Stimulated activated naive CD8-positive, alpha-beta T cell treated with anti-CD3 and anti-CD28 coated beads, Interleukin-15, amount 100 ng/mL, for 72 hours (primary cell): ENCODE measurements at regions not wholly inside any gene's neighbourhood (a gene's known extent, or its start where the extent isn't known, plus 50 kb on each side); places are given as distances from the start of the nearest gene placed in this dataset.

Experiments
- ATAC-seq: fragments of 150-1000 bp; cut with Tn5 transposase; 2 replicates; pipeline ENCODE4 v1.10.0; 2021; ENCODE audit warnings: mild to moderate bottlenecking, moderate library complexity
- DNase-seq, 2 donors: peaks; one replicate each; pipeline ENCODE4 v3.0.0; 2021 to 2022
- H3K27ac Mint-ChIP-seq, 2 donors: one replicate each; pipeline ENCODE4 v1.8.0; 2022; ENCODE audit warnings: mild to moderate bottlenecking in 2 of 2, mixed read lengths in 2 of 2, moderate library complexity in 2 of 2
- H3K27me3 Mint-ChIP-seq: one replicate; pipeline ENCODE4 v1.8.0; 2022; ENCODE audit warnings: mixed read lengths
- H3K4me1 Mint-ChIP-seq: one replicate; pipeline ENCODE4 v1.8.0; 2022; ENCODE audit warnings: mild to moderate bottlenecking, mixed read lengths
- H3K4me3 Mint-ChIP-seq, 2 donors: one replicate each; pipeline ENCODE4 v1.8.0; 2022; ENCODE audit warnings: mild to moderate bottlenecking in 2 of 2, mixed read lengths in 2 of 2, moderate library complexity in 1 of 2
- H3K9me3 Mint-ChIP-seq, 2 donors: one replicate each; pipeline ENCODE4 v1.8.0; 2022; ENCODE audit warnings: mixed read lengths in 2 of 2

DNA sequence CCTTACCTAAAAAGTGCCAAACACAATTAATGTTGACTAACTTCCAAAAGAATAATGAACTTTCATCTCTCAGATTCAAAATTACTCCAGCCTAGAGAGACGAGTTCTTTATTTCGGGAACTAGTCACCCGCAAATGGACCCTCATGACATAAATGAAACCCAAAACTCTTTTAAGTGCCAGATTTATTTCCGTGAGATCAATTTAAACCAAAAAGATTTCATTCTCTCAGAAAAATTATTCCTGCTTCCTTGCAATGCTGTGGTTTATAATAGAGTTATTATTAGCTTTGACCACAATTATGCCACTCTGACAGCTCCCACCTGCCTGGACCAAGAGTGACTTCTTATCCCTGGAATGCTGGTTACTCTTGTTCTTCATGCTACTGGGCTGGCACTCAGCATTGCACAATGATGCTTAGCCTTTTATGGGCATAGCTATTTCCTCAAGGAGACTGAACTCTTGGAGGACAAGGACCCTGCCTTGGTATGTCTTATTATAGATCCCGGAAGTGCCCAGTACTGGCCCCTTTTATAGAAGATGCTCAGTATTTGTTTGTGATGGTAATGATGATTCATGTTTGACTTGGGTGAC lies 183.5 kb downstream of the SNX18 start:
- no peaks in the 10 kb centered on the region for H3K4me1 Mint-ChIP-seq
- DNase-seq, result no peak
- no peaks in the 10 kb centered on the region for H3K27me3 Mint-ChIP-seq
- H3K9me3 Mint-ChIP-seq, result no peaks in the 10 kb centered on the region
- no peak overlapping the region for H3K4me3 Mint-ChIP-seq
- ATAC-seq, result no peak
- no peak overlapping the region for H3K27ac Mint-ChIP-seq

DNA sequence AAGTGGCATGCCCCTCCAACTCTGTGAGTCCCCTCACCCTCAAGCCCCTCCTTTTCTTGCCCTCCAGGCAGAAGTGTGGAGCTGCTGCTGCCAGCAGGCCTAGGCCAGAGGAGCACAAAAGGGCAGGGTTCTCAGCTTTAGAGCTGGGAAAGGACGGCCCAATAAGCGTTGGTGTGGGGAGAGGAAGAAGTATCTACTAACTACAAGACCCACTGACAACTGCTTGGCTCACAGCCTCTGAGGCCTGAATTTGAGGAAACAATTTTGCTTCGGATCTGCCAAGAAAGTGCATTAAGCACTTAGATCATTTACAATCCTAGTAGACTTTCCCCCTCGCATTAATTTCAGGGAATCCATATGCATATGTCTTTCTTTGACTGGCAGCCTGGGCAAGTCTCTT lies 179.4 kb downstream of the SNX18 start:
- Mint-ChIP-seq H3K27ac (no peak overlapping the region), H3K4me3 (no peak overlapping the region), H3K4me1 (no peaks in the 10 kb centered on the region), H3K9me3 (no peaks in the 10 kb centered on the region), H3K27me3 (no peaks in the 10 kb centered on the region)
- ATAC-seq (no peak), DNase-seq (no peak)

DNA sequence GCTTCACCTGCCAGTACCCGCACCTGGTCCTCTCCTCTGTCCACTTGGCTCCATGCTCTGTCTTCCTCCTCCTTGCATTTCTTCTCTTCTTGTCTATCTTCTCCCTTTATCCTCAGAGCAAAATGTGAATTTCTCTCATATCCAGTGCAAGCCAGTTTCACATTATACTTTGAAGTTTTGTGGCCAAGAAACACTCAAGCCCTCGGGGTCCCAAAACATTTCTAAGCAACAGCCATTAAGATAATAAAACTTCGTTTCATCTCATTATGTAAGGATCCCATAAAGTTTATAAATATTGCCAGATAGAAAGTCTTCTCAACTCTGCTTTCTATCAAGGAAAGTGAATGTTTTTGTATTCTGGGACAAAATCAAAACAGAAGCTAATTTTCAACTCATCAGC lies 178.8 kb downstream of the SNX18 start:
- ATAC-seq (no peak), DNase-seq (no peak)
- peaks cover 3% of the 10 kb centered on the region in 2 donors for H3K9me3 Mint-ChIP-seq
- H3K27ac Mint-ChIP-seq, result no peak overlapping the region
- no peaks in the 10 kb centered on the region for H3K27me3 Mint-ChIP-seq
- H3K4me3 Mint-ChIP-seq, result no peak overlapping the region
- no peaks in the 10 kb centered on the region for H3K4me1 Mint-ChIP-seq

DNA sequence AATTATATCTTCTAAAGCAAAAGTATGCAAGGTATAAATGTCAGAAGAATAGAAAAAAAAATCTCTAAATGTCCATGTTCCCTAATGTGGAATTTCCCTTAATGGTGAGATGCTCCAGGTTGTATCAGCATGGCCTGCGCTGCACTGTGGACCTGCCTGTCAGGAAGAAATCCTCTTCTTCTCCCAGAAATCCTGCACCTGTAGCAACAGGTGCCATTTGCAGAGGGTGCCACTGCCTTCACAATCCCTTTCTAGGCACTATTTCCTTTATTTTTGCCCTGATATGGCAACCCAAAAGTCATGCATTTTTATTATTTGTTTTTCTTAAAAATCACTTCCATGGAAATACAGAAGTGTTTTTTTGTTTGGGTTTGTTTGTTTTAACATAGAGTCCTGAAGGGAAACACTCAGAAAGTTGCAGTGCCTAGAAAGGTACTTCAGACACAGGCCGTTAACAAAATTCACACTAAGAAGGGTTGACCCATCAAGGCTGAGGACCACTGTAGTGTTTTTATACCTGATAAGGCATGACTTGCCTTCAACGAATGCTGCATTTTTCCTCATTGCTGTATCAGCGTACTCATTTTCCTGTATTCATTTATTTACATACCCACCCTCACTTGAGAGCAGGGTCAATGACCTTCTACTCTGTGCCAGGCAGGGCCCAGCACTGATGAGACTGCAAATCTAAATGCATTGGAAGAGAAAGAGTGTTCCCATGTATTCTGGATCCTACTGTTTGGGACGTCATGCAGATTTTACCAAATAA lies 177.8 kb downstream of the SNX18 start:
- no peaks in the 10 kb centered on the region for H3K27me3 Mint-ChIP-seq
- no peak for ATAC-seq
- peaks cover 6 to 10% of the 10 kb centered on the region in 2 donors for H3K9me3 Mint-ChIP-seq
- DNase-seq, result no peak
- no peaks in the 10 kb centered on the region for H3K4me1 Mint-ChIP-seq
- H3K27ac Mint-ChIP-seq, result no peak overlapping the region
- H3K4me3 Mint-ChIP-seq, result no peak overlapping the region

DNA sequence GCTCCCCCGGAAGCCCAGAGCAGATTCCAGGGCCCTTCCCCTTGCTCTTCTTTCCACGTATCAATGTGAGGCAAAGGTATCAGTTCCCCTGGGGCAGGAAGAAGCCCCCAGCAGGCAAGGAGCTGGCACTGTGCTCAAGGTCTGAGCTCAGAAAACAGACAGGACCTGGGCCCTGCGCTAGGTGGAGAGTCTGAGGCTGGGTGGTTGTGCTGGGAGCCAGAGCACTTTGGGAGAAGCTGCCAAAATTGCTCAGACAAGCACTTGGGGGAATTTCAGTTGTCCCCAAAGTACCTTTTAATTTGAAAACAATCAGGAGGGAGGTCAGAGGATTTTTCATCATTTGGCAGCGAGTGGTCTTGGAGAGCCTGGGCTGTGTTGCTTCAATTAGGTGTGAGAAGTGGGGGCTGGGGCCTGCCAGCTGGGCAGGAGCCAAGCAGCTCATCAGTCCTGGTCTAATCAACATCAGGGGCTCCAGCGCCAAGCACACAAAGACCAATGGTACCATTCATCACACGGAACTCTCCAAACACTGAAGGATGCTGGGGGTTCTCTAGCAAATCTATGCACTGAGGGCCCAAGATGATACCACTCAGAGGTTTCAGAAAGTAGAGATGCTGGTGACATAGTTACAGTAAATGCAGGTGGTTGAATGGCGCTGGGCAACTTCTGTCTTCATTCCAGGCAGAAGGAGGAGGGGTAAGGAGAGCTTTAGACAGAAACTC lies 176.5 kb downstream of the SNX18 start:
- Mint-ChIP-seq H3K9me3 (peaks cover 10 to 13% of the 10 kb centered on the region in 2 donors), H3K4me3 (no peak overlapping the region), H3K4me1 (no peaks in the 10 kb centered on the region), H3K27ac (no peak overlapping the region), H3K27me3 (no peaks in the 10 kb centered on the region)
- no peak for DNase-seq
- ATAC-seq, result no peak

DNA sequence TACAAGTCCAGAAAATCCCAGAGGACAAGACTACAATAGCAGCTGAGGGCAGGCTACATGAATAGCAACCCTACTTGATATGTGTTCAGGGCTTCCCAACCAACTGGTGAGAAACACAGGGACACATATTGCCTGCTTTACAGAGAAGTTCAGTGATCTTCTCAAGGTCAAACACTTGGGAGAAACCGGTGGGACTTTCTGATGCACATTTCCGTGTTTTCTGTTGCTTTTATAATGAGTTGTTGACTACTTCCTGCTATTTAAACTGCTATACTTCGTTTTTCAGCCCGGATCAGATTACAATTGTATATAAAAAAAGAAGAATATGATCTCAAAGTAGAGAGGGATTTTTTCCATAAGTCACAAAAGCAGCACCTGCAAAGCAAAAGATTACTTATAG lies 175.1 kb downstream of the SNX18 start:
- peaks cover 13 to 21% of the 10 kb centered on the region in 2 donors for H3K9me3 Mint-ChIP-seq
- no peaks in the 10 kb centered on the region for H3K4me1 Mint-ChIP-seq
- no peak for DNase-seq
- no peak overlapping the region for H3K27ac Mint-ChIP-seq
- no peaks in the 10 kb centered on the region for H3K27me3 Mint-ChIP-seq
- no peak overlapping the region for H3K4me3 Mint-ChIP-seq
- no peak for ATAC-seq

DNA sequence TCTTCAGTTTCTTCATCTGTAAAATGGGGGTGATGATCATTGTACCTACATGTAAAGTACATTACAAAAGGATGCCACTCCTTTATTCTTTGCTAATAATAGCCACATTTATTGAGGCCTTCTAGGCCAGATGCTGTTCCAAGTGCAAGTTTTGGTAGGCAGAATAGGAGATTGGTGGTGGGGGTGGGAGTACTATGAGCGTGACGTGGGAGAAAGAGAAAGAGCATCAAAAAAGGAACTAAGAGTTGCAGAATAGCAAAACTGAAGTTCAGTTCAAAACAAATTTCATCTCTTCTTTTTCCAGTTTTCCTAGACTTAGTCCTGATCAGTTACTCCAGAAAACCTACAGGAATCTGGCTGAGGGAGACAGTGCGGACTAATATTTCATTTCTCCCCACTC lies 174.1 kb downstream of the SNX18 start:
- Mint-ChIP-seq H3K9me3 (peaks cover 13 to 21% of the 10 kb centered on the region in 2 donors), H3K4me3 (no peak overlapping the region), H3K27me3 (no peaks in the 10 kb centered on the region), H3K4me1 (no peaks in the 10 kb centered on the region), H3K27ac (no peak overlapping the region)
- no peak for ATAC-seq
- DNase-seq, result no peak

DNA sequence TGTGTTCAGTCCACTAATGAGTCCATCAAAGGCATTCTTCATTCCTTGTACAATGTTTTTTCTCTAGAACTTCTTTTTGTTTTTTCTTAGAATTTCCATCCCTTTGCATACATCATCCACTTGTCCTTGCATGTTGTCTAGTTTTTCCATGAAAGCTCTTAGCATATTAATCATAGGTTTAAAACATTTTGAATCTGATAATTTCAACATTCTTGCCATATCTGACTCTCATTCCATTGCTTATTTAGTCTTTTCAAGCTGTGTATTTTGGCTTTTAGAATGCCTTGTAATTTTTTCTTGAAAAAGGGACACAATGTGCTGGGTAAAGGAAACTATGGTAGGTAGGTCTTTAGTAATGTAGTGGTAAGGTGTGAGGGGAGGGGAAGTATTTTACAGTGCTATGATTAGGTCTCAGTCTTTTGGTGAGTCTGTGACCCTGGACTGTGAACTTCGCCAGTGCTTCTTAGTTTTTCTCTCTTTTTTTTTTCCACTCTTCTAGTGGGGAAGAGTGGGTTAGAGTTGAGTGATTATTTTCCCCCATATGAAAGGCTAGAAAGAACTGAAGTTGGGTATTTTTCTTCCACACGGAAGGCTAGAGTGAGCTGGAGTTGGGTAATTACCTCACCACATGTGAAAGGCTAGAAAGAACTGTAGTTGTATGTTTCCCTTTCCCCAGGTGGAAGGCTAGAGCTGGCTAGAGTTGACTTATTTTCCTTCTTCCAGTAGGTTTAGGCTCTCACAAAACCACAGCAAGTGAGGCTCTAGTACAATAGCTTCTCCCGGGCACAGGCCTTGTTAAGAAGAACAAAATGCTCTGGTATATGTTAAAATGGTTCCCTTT lies 172.1 kb downstream of the SNX18 start:
- H3K27ac Mint-ChIP-seq, result no peak overlapping the region
- ATAC-seq, result no peak
- DNase-seq, result no peak

DNA sequence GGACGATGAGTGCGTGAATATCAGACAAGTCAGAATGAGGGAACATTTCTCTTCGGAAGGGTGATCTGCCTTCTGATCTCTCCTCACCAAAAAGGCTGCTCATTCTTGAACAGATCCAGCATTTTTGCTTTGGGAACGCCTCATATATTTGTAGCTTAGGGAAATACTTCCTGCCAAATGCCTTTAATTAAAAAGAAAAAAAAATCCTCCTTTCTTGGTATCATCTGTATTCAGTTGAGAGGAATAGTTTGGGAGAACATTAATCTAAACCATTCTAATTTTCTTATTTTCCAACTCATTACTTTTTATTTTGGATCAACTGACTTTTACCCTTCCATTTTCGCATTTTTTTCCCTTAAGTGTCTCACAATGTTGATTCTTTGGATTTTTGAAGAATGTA lies 163.4 kb downstream of the SNX18 start:
- H3K4me3 Mint-ChIP-seq, result no peak overlapping the region
- peaks cover 0 to 8% of the 10 kb centered on the region in 2 donors for H3K9me3 Mint-ChIP-seq
- ATAC-seq (no peak), DNase-seq (no peak)
- no peak overlapping the region for H3K27ac Mint-ChIP-seq
- no peaks in the 10 kb centered on the region for H3K27me3 Mint-ChIP-seq
- H3K4me1 Mint-ChIP-seq, result peaks cover 4% of the 10 kb centered on the region

More for the DNA sequence above, 172.1 kb downstream of the SNX18 start:
- Mint-ChIP-seq H3K27me3 (no peaks in the 10 kb centered on the region), H3K9me3 (peaks cover 18 to 21% of the 10 kb centered on the region in 2 donors), H3K4me3 (no peak overlapping the region), H3K4me1 (no peaks in the 10 kb centered on the region)

DNA sequence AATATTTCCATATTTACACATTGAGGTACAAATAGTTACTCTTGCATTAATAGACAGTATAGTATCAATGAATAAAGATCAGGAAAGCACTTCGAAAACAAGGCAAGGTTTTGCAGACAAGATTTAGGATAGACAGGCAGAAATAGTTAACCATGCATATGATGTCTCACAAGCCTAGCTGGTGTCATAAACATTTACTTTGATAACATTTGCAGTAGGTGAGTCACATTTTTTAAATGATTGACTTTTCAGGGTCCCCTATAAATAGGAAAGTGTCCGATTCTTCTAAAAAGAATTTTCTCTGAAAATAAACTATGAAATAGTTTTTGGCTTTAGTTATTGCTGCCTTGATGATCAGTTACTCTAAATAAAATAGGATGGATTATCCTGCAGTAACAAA lies 162.1 kb downstream of the SNX18 start:
- ATAC-seq, result no peak
- Mint-ChIP-seq H3K4me1 (peaks cover 15% of the 10 kb centered on the region), H3K4me3 (no peak overlapping the region)

DNA sequence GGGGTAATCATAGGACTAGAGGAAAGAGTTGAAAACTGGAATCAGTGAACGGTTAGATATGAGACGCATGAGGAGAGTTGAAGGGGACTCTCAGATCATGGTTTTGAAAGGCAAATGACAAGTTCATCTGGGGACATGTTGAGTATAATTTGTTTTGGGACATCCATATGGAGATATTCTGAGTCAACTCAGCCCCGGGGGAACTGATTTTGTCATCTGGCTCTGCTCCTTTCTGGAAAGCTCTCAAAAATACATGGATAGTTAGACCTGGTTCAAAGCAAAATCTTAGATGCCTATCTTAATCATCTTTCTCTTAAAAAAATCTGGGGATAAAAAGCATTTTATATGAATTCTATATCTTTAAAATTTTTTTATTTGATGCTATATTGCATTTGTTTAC lies 161.2 kb downstream of the SNX18 start:
- no peak overlapping the region for H3K4me3 Mint-ChIP-seq
- H3K27ac Mint-ChIP-seq, result no peak overlapping the region
- H3K4me1 Mint-ChIP-seq, result peaks cover 24% of the 10 kb centered on the region
- H3K9me3 Mint-ChIP-seq, result peaks cover 0 to 5% of the 10 kb centered on the region in 2 donors
- DNase-seq (no peak), ATAC-seq (no peak)
- no peaks in the 10 kb centered on the region for H3K27me3 Mint-ChIP-seq

More for the DNA sequence above, 162.1 kb downstream of the SNX18 start:
- H3K9me3 Mint-ChIP-seq, result peaks cover 0 to 5% of the 10 kb centered on the region in 2 donors
- no peak overlapping the region for H3K27ac Mint-ChIP-seq
- DNase-seq, result no peak
- H3K27me3 Mint-ChIP-seq, result no peaks in the 10 kb centered on the region

DNA sequence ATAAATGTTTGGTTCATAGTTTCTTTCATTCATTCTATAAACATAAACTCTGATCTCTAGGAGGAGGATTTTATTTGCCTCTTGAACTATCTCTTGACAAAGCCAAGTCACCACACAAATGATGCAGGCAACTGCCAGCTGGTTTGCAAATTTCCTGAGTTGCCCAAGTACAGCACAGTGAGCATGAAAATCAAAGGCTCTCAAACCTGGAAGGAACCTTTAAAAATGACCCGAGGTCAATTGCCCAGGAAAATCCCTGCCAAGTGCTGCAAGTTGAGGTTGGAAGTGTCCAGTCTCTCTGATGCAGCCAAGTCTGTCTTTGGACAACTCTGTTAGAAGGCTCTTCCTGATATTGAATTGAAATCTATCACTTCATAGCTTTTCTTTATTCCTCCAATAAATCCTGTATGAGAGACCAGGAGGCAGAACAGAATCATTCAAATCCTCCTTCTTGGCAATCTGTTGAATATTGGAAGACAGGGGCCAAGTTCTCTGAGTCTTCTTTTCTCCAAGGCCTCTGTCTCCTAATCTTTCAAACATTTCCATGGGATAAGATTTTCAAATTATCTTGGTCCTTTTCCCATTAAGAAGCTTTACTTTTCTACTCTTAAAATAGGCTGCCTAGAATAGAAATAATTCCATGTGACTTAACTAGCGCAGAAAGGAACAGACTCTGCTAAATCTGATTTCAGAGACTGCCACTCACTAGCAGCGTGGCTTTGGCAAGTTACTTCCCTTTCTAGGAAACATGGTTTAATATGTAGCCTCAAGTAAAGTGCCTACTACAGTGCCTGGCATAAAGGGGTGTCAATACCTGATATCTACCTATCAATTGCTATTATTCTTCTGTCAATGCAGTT lies 159.2 kb downstream of the SNX18 start:
- peaks cover 0 to 5% of the 10 kb centered on the region in 2 donors for H3K9me3 Mint-ChIP-seq
- ATAC-seq, result no peak
- H3K4me1 Mint-ChIP-seq, result peaks cover 33% of the 10 kb centered on the region
- no peak overlapping the region for H3K4me3 Mint-ChIP-seq
- no peaks in the 10 kb centered on the region for H3K27me3 Mint-ChIP-seq
- no peak for DNase-seq
- H3K27ac Mint-ChIP-seq, result no peak overlapping the region

DNA sequence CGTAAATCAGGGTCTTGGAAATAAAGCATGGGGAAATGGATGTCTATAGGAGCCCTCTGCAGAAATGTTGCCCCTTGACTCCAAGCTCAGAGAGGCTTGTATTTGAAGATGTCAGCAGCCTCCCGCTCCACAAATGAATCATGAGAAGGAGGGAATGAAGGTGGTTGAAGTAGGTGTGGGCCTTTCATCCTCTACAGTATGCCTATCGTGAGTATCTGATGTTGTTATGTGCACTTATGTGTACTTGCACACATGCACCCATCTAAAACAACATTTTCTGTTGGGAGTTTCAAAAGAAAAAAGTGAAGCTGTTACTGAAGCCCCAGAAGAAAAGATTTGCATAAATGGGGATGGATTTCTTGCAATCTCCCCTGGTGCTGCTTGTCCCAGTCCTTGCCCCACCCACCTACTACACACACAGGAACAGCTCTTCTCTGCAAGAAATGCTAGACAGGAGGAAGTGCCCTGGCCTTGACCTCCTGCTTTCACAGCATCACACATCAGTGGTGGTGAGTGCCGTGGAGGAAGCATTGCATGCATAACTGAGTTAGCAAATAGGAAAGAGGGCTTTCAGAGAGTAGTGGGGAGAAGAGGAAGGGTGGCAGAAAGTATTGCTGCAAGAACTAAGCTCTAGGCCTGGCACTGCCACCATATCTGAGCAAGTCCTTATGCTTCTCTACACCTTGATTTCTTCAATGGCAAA lies 156.1 kb downstream of the SNX18 start:
- Mint-ChIP-seq H3K4me1 (peaks cover 47% of the 10 kb centered on the region), H3K9me3 (peaks cover 0 to 6% of the 10 kb centered on the region in 2 donors), H3K27ac (no peak overlapping the region), H3K4me3 (no peak overlapping the region), H3K27me3 (no peaks in the 10 kb centered on the region)
- ATAC-seq, result peak; percentile 85
- DNase-seq, result peak in 1 of 2 donors; percentile 34

DNA sequence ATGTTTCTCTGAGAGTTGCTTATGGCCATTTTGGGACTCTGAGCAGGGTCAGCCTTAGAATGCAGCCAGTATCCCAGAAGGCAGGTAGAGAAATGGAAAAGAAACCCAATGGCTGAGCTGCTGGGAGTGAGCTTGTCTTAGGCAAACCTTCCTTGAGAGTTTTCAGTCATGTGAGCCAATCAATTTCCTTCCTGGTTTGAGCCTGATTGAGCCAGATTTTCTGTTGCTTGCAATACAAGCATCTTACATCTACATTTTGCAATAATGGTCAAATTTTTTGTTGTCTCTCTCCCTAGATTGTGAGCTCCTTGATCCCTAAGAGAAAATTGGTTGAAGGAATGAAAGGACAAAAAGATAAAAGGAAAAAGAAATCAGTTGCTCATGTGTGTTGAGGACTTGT lies 155.3 kb downstream of the SNX18 start:
- no peak for DNase-seq
- H3K9me3 Mint-ChIP-seq, result peaks cover 0 to 12% of the 10 kb centered on the region in 2 donors
- H3K27ac Mint-ChIP-seq, result no peak overlapping the region
- no peaks in the 10 kb centered on the region for H3K27me3 Mint-ChIP-seq
- H3K4me1 Mint-ChIP-seq, result peaks cover 47% of the 10 kb centered on the region
- H3K4me3 Mint-ChIP-seq, result no peak overlapping the region
- ATAC-seq, result no peak
